NCI-H2029 (cell line): ENCODE measurements at regions not wholly inside any gene's neighbourhood (a gene's known extent, or its start where the extent isn't known, plus 50 kb on each side); places are given as distances from the start of the nearest gene placed in this dataset.
"Not testable (repeated sequence)": the region's sequence is repeated elsewhere in the genome, so short reads cannot be mapped to it uniquely, and the experiment has no call there.

Experiments used
- DNase-seq: peaks from one replicate; lab custom pipeline; 2025; lab: John Stamatoyannopoulos, UW

GRCh38 chr5:33072296-33072695 lies 361.2 kb downstream of the NPR3 start:
- DNase-seq, result no peak

GRCh38 chr5:33072726-33073125 lies 361.6 kb downstream of the NPR3 start:
- no peak for DNase-seq

GRCh38 chr5:33073881-33074327 lies 362.8 kb downstream of the NPR3 start:
- DNase-seq, result no peak

- DNase-seq, result no peak
These were observed 363.4 kb downstream of the NPR3 start for GRCh38 chr5:33074548-33074947.

GRCh38 chr5:33075731-33076130 lies 364.6 kb downstream of the NPR3 start:
- DNase-seq, result no peak

GRCh38 chr5:33079548-33079947 lies 361.2 kb upstream of the TARS1 start:
- no peak for DNase-seq

- DNase-seq, result no peak
These were observed 360.5 kb upstream of the TARS1 start for GRCh38 chr5:33080287-33080686.

GRCh38 chr5:33088176-33088575 lies 352.6 kb upstream of the TARS1 start:
- DNase-seq, result no peak

GRCh38 chr5:33091571-33092363 lies 349.0 kb upstream of the TARS1 start:
- no peak for DNase-seq

- DNase-seq, result no peak
These were observed 348.0 kb upstream of the TARS1 start for GRCh38 chr5:33092719-33093118.

GRCh38 chr5:33102551-33102950 lies 338.2 kb upstream of the TARS1 start:
- DNase-seq, result no peak

- DNase-seq, result no peak
These were observed 335.2 kb upstream of the TARS1 start for GRCh38 chr5:33105521-33105941.

- DNase-seq, result not testable (repeated sequence)
These were observed 330.3 kb upstream of the TARS1 start for GRCh38 chr5:33110496-33110895.

- DNase-seq, result no peak
These were observed 326.4 kb upstream of the TARS1 start for GRCh38 chr5:33114361-33114760.

GRCh38 chr5:33115467-33115866 lies 325.3 kb upstream of the TARS1 start:
- DNase-seq, result no peak

GRCh38 chr5:33118761-33119415 lies 321.9 kb upstream of the TARS1 start:
- no peak for DNase-seq

- no peak for DNase-seq
These were observed 320.1 kb upstream of the TARS1 start for GRCh38 chr5:33120671-33121070.

GRCh38 chr5:33129309-33129708 lies 311.5 kb upstream of the TARS1 start:
- no peak for DNase-seq

- DNase-seq, result no peak
These were observed 304.0 kb upstream of the TARS1 start for GRCh38 chr5:33136785-33137184.

- DNase-seq, result not testable (repeated sequence)
These were observed 302.6 kb upstream of the TARS1 start for GRCh38 chr5:33138145-33138544.

GRCh38 chr5:33143405-33144123 lies 297.2 kb upstream of the TARS1 start:
- DNase-seq, result no peak

- DNase-seq, result no peak
These were observed 293.9 kb upstream of the TARS1 start for GRCh38 chr5:33146881-33147280.

- no peak for DNase-seq
These were observed 292.7 kb upstream of the TARS1 start for GRCh38 chr5:33148076-33148513.
